H1 (cell line): ENCODE measurements at regions not wholly inside any gene's neighbourhood (a gene's known extent, or its start where the extent isn't known, plus 50 kb on each side); places are given as distances from the start of the nearest gene placed in this dataset.
A peak's percentile ranks its signal among the peaks of the same experiment; 100 is the strongest.

Experiments
- CTCF ChIA-PET: fragments of 300-600 bp; sonication (Branson Sonifier 250); formaldehyde crosslinking; loops from one replicate; lab custom pipeline; 2021; ENCODE audit not compliant: partially characterized antibody; lab: Charles Lee
- POLR2A ChIA-PET: fragments of 300-600 bp; sonication (Branson Sonifier 250); formaldehyde crosslinking; loops from one replicate; lab custom pipeline; 2021; ENCODE audit warnings: inconsistent platforms; ENCODE audit not compliant: partially characterized antibody; lab: Charles Lee
- DNase-seq, 2 experiments: peaks; one replicate each; pipeline versions ENCODE4 v3.0.0 to v3.0.0-alpha.2; 2010 to 2022; ENCODE audit warnings: low spot score in 2 of 2, low read depth in 1 of 2, mixed read lengths in 1 of 2
- FAIRE-seq: peaks from 2 replicates; lab custom pipeline; 2011; peaks lifted over from hg19 to GRCh38; lab: Jason Lieb, UNC
- H2AFZ ChIP-seq: 2 replicates; pipeline ENCODE4 v1.8.1; 2012; ENCODE audit warnings: low read length, inconsistent platforms
- H2AK5ac ChIP-seq: 2 replicates; pipeline ENCODE4 v1.6.1; 2013; ENCODE audit warnings: low read depth, low read length
- H2BK120ac ChIP-seq: replicated peaks from 2 replicates; pipeline ENCODE3; 2013; ENCODE audit warnings: low read depth, low read length, inconsistent platforms
- H2BK12ac ChIP-seq: 2 replicates; pipeline ENCODE4 v1.6.1; 2013; ENCODE audit warnings: low read depth, low read length
- H2BK15ac ChIP-seq: 2 replicates; pipeline ENCODE4 v1.6.1; 2013; ENCODE audit warnings: low read length
- H2BK20ac ChIP-seq: 2 replicates; pipeline ENCODE4 v1.6.1; 2013; ENCODE audit warnings: low read length
- H2BK5ac ChIP-seq: 2 replicates; pipeline ENCODE4 v1.6.1; 2013; ENCODE audit warnings: low read depth, low read length
- H3K14ac ChIP-seq: 2 replicates; pipeline ENCODE4 v1.6.1; 2013; ENCODE audit warnings: inconsistent platforms; ENCODE audit not compliant: insufficient read length
- H3K18ac ChIP-seq: 2 replicates; pipeline ENCODE4 v1.6.1; 2013; ENCODE audit warnings: low read length; ENCODE audit errors: extremely low read depth
- H3K23ac ChIP-seq: 2 replicates; pipeline ENCODE4 v1.6.1; 2013; ENCODE audit warnings: inconsistent platforms; ENCODE audit not compliant: insufficient read length
- H3K23me2 ChIP-seq: 2 replicates; pipeline ENCODE4 v1.6.1; 2013; ENCODE audit warnings: low read depth, low read length
- H3K27ac ChIP-seq: 2 replicates; pipeline ENCODE4 v1.6.1; 2011; ENCODE audit warnings: low read depth, low read length, inconsistent platforms
- H3K27me3 ChIP-seq, 4 experiments: replicated peaks in 1 of 4; 1 replicate in 1 of 4; 2 replicates in 3 of 4; pipeline versions ENCODE4 v1.6.1 to v1.8.1; 2011 to 2013; ENCODE audit warnings: low read length in 3 of 4, mild to moderate bottlenecking in 3 of 4, inconsistent platforms in 2 of 4, mixed read lengths in 2 of 4, moderate library complexity in 1 of 4; ENCODE audit not compliant: control insufficient read depth in 3 of 4, insufficient read depth in 3 of 4; ENCODE audit errors: extremely low read depth in 1 of 4
- H3K36me3 ChIP-seq, 4 experiments: 2 replicates each; pipeline versions ENCODE4 v1.6.1 to v1.8.1; 2011 to 2013; ENCODE audit warnings: mild to moderate bottlenecking in 4 of 4, low read length in 3 of 4, moderate library complexity in 2 of 4, control low read depth in 1 of 4, inconsistent platforms in 1 of 4; ENCODE audit not compliant: insufficient read depth in 4 of 4, control insufficient read depth in 2 of 4
- H3K4ac ChIP-seq: replicated peaks from 2 replicates; pipeline ENCODE3; 2013; ENCODE audit warnings: low read length, low read depth, mixed read lengths, inconsistent platforms; ENCODE audit not compliant: insufficient read length
- H3K4me1 ChIP-seq, 4 experiments: replicated peaks in 1 of 4; 1 replicate in 1 of 4; 2 replicates in 3 of 4; pipeline versions ENCODE4 v1.6.1 to v1.8.1; 2011 to 2013; ENCODE audit warnings: low read length in 3 of 4, inconsistent platforms in 2 of 4, mixed read lengths in 1 of 4; ENCODE audit not compliant: insufficient read depth in 4 of 4, control insufficient read depth in 3 of 4
- H3K4me2 ChIP-seq, 2 experiments: 2 replicates each; pipeline versions ENCODE4 v1.6.1 to v1.8.1; 2011 to 2013; ENCODE audit warnings: low read depth in 2 of 2, low read length in 2 of 2, control low read depth in 1 of 2, inconsistent platforms in 1 of 2, mild to moderate bottlenecking in 1 of 2; ENCODE audit not compliant: insufficient read depth in 1 of 2
- H3K4me3 ChIP-seq, 4 experiments: fragments of 200-600, 300-600 bp in 1 of 4; sonication (generic), shearing (Covaris generic), sonication (Bioruptor Twin) in 1 of 4; 2 replicates each; pipeline versions ENCODE4 v1.5.1 to v1.8.1; 2011 to 2016; ENCODE audit warnings: low read length in 4 of 4, low read depth in 3 of 4, control low read depth in 2 of 4, inconsistent platforms in 2 of 4, mild to moderate bottlenecking in 2 of 4, mixed read lengths in 1 of 4, moderate library complexity in 1 of 4; ENCODE audit not compliant: insufficient read depth in 2 of 4; ENCODE audit errors: extremely low read depth in 1 of 4
- H3K56ac ChIP-seq: replicated peaks from 2 replicates; pipeline ENCODE3; 2013; ENCODE audit warnings: low read depth, mild to moderate bottlenecking, mixed read lengths, low read length, inconsistent platforms; ENCODE audit not compliant: insufficient read length
- H3K79me1 ChIP-seq: 2 replicates; pipeline ENCODE4 v1.6.1; 2013; ENCODE audit warnings: low read depth, low read length, control low read depth
- H3K79me2 ChIP-seq, 2 experiments: 2 replicates each; pipeline versions ENCODE4 v1.6.1 to v1.8.1; 2012 to 2013; ENCODE audit warnings: low read length in 2 of 2, mild to moderate bottlenecking in 2 of 2, inconsistent platforms in 1 of 2; ENCODE audit not compliant: insufficient read depth in 2 of 2, control insufficient read depth in 1 of 2
- H3K9ac ChIP-seq, 4 experiments: replicated peaks in 1 of 4; 1 replicate in 1 of 4; 2 replicates in 3 of 4; pipeline versions ENCODE4 v1.6.1 to v1.8.1; 2011 to 2013; ENCODE audit warnings: low read depth in 3 of 4, low read length in 3 of 4, control low read depth in 2 of 4, mild to moderate bottlenecking in 2 of 4, moderate library complexity in 2 of 4, inconsistent platforms in 1 of 4; ENCODE audit errors: extremely low read depth in 1 of 4
- H3K9me3 ChIP-seq, 2 experiments: 2 replicates each; pipeline versions ENCODE4 v1.6.1 to v1.8.1; 2012 to 2013; ENCODE audit warnings: mild to moderate bottlenecking in 2 of 2, moderate library complexity in 2 of 2, control low read depth in 1 of 2, inconsistent platforms in 1 of 2, low read depth in 1 of 2, low read length in 1 of 2, mixed read lengths in 1 of 2; ENCODE audit not compliant: insufficient read depth in 2 of 2
- H4K20me1 ChIP-seq, 2 experiments: replicated peaks in 1 of 2; 2 replicates each; pipeline versions ENCODE3 to v1.8.1; 2011 to 2013; ENCODE audit warnings: inconsistent platforms in 2 of 2, low read length in 2 of 2, mild to moderate bottlenecking in 1 of 2; ENCODE audit not compliant: insufficient read depth in 2 of 2, control insufficient read depth in 1 of 2
- H4K5ac ChIP-seq: 2 replicates; pipeline ENCODE4 v1.6.1; 2013; ENCODE audit warnings: low read length, low read depth, mixed read lengths, inconsistent platforms; ENCODE audit not compliant: insufficient read length
- H4K8ac ChIP-seq: 2 replicates; pipeline ENCODE4 v1.8.0; 2013; ENCODE audit warnings: mild to moderate bottlenecking, moderate library complexity, low read length, inconsistent platforms; ENCODE audit not compliant: insufficient read depth; ENCODE audit errors: extremely low read depth
- H4K91ac ChIP-seq: replicated peaks from 2 replicates; pipeline ENCODE3; 2013; ENCODE audit warnings: low read length, mixed read lengths, inconsistent platforms; ENCODE audit not compliant: insufficient read length
- CBX8 ChIP-seq: fragments of 300-800, 300-1000 bp; sonication (generic); IDR thresholded peaks from 2 replicates; pipeline ENCODE4 v1.7.1; 2016; ENCODE audit warnings: low read depth, low read length, borderline replicate concordance
- JUND ChIP-seq: IDR thresholded peaks from 2 replicates; pipeline ENCODE4 v1.6.1; 2011; ENCODE audit warnings: mild to moderate bottlenecking, improper control_type of control experiment, low read length
- NANOG ChIP-seq: IDR thresholded peaks from 2 replicates; pipeline ENCODE4 v1.6.1; 2011; ENCODE audit warnings: low read length, low read depth, mild to moderate bottlenecking, inconsistent platforms; ENCODE audit not compliant: insufficient read depth, poor library complexity, severe bottlenecking
- WGBS, 2 experiments: shearing (Covaris generic) in 1 of 2; methylation state at CpG; one replicate each; pipeline versions ENCODE4 v1.1.6 to v1.1.7; 2013 to 2015; ENCODE audit warnings: low lambda C conversion rate in 2 of 2, mixed read lengths in 2 of 2, inconsistent platforms in 1 of 2, low coverage in 1 of 2, missing lambda C conversion rate in 1 of 2; ENCODE audit not compliant: insufficient replicate concordance in 2 of 2, insufficient coverage in 1 of 2, insufficient read length in 1 of 2; ENCODE audit errors: extremely low coverage in 1 of 2, missing lambda C conversion rate in 1 of 2; 5-methylcytosine and 5-hydroxymethylcytosine counted together

DNA sequence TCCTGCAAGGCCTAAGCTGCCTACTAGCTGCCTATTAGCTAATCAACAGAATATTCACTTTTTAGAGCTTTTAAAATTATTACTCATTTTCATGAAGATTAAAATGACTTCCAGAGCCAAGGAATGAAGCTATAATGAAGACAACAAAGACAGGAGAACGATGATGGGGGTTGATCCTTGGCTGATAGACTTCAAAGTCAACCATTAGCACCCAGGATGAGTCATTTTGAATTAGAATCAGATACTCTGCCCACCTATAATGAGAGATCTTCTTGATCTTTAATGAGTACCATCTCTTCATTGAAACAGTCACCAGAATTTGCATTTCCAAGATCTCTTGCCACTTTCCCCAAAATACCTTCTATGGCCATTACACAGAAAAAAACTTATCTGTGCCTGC, 56.7 kb upstream of the CDYL start:
- ChIA-PET CTCF (interaction anchor here (0.6 to 0.7 kb wide), 2 partner anchors 17 to 1410 kb away, joined by 3 to 6 read pairs; no protein-coding TSS in a partner anchor), POLR2A (no interaction called here)
- DNase-seq: no peak
- no peak overlapping the region for H4K91ac ChIP-seq
- no peaks in the 10 kb centered on the region for H3K27me3 ChIP-seq
- no peaks in the 10 kb centered on the region for H3K79me2 ChIP-seq
- no peaks in the 10 kb centered on the region for H3K23me2 ChIP-seq
- H3K27ac ChIP-seq: no peak overlapping the region
- H3K23ac ChIP-seq: no peak overlapping the region
- no peaks in the 10 kb centered on the region for H3K79me1 ChIP-seq
- no peak overlapping the region for H2BK12ac ChIP-seq
- no peak overlapping the region for H3K18ac ChIP-seq
- peak; percentile 52; the same call in 1 of the 2 replicates for TF ChIP-seq JUND
- peak; percentile 67 for TF ChIP-seq NANOG
- no peak for TF ChIP-seq CBX8
- WGBS, 2 experiments: 39% methylated on average over 1 of the region's 1 CpG; no CpG with 5 or more reads in 1 of the 2 experiments
- H2BK15ac ChIP-seq: no peak overlapping the region
- H2BK120ac ChIP-seq: no peak overlapping the region
- no peaks in the 10 kb centered on the region for H4K20me1 ChIP-seq
- H3K14ac ChIP-seq: no peak overlapping the region
- no peak overlapping the region for H2AK5ac ChIP-seq
- no peak overlapping the region for H3K56ac ChIP-seq
- no peak overlapping the region for H3K4me3 ChIP-seq
- no peak overlapping the region for H4K8ac ChIP-seq
- no peak overlapping the region for H4K5ac ChIP-seq
- H3K9ac ChIP-seq: no peak overlapping the region
- no peaks in the 10 kb centered on the region for H3K9me3 ChIP-seq
- FAIRE-seq: no peak
- no peak overlapping the region for H2BK5ac ChIP-seq
- H2BK20ac ChIP-seq: no peak overlapping the region
- no peaks in the 10 kb centered on the region for H3K36me3 ChIP-seq
- no peak overlapping the region for H3K4ac ChIP-seq
- H2AFZ ChIP-seq: no peak overlapping the region
- peaks cover 0 to 7% (median 5%) of the 10 kb centered on the region in 4 experiments; a peak in 6 of 7 replicates for H3K4me1 ChIP-seq
- H3K4me2 ChIP-seq: peak overlapping the region in 1 of 2 experiments; percentile 29; a peak in 1 of 4 replicates
